C4-2B (cell line): ENCODE measurements at regions not wholly inside any gene's neighbourhood (a gene's known extent, or its start where the extent isn't known, plus 50 kb on each side); places are given as distances from the start of the nearest gene placed in this dataset.

Experiments
- CTCF ChIP-seq: fragments of 450-650 bp; conservative IDR thresholded peaks from 2 replicates; pipeline ENCODE4 v1.5.1; 2017; ENCODE audit warnings: mild to moderate bottlenecking
- ZFX ChIP-seq: fragments of 450-650 bp; IDR thresholded peaks from 2 replicates; pipeline ENCODE4 v1.6.1; 2017

GRCh38 chr15:96736384-96736783, 405.9 kb downstream of the NR2F2 start:
- no peak for TF ChIP-seq CTCF
- no peak for TF ChIP-seq ZFX
